K562 (cell line): ENCODE measurements at regions not wholly inside any gene's neighbourhood (a gene's known extent, or its start where the extent isn't known, plus 50 kb on each side); places are given as distances from the start of the nearest gene placed in this dataset.

Experiments used
- ATAC-seq: fragments of 200-7000 bp; cut with Tn5 transposase; 3 replicates; pipeline ENCODE4 v1.9.1; 2020; ENCODE audit warnings: moderate library complexity
- BruUV-seq: library from RNA; stranded (reverse); fragments of 400-500 nt; replicated peaks from 2 replicates; lab custom pipeline; 2021; lab: Mats Ljungman, UMichigan
- CTCF ChIA-PET: fragments of 300-600 bp; formaldehyde crosslinking; extraction: SDS; loops from one replicate; lab custom pipeline; 2021; ENCODE audit warnings: low intra/inter-chr PET ratio; lab: Yijun Ruan, JAX
- POLR2A ChIA-PET: fragments of 300-600, 350-650 bp; sonication (Branson Sonifier 250); formaldehyde crosslinking; extraction: SDS; loops from one replicate; lab custom pipeline; 2021; ENCODE audit warnings: antibody characterized with exemption, inconsistent platforms; lab: Yijun Ruan, JAX
- DNase-seq, 4 experiments: peaks; one replicate each; pipeline versions ENCODE4 v3.0.0 to v3.0.0-alpha.2; 2011 to 2018; ENCODE audit warnings: low spot score in 3 of 4, mixed read lengths in 3 of 4; ENCODE audit errors: extremely low read depth in 1 of 4
- FAIRE-seq: peaks from 2 replicates; lab custom pipeline; 2011; peaks lifted over from hg19 to GRCh38; lab: Jason Lieb, UNC
- H2AFZ ChIP-seq: 2 replicates; pipeline ENCODE4 v1.6.0; 2011; ENCODE audit warnings: low read depth, low read length, control low read depth, inconsistent platforms
- H3K27ac ChIP-seq: fragments of 200-600 bp; 3 replicates; pipeline ENCODE4 v1.8.0; 2011; ENCODE audit warnings: low read depth, mild to moderate bottlenecking, control low read depth, inconsistent platforms, low read length, moderate library complexity, mixed read lengths; ENCODE audit errors: extremely low read depth
- H3K27me3 ChIP-seq, 2 experiments: fragments of 300-600 bp in 1 of 2; 2 replicates in 1 of 2; 3 replicates in 1 of 2; pipeline versions ENCODE4 v1.6.0 to v1.8.0; 2011; ENCODE audit warnings: inconsistent platforms in 2 of 2, low read length in 2 of 2, mild to moderate bottlenecking in 1 of 2, mixed read lengths in 1 of 2, moderate library complexity in 1 of 2; ENCODE audit not compliant: control insufficient read depth in 2 of 2, insufficient read depth in 2 of 2
- H3K36me3 ChIP-seq: fragments of 300-600 bp; 3 replicates; pipeline ENCODE4 v1.8.0; 2011; ENCODE audit warnings: mild to moderate bottlenecking, low read length, inconsistent platforms; ENCODE audit not compliant: control insufficient read depth, insufficient read depth
- H3K4me1 ChIP-seq, 2 experiments: fragments of 200-600 bp in 1 of 2; replicated peaks in 1 of 2; 2 replicates in 1 of 2; 3 replicates in 1 of 2; pipeline versions ENCODE4 v1.5.1 to v1.8.0; 2011; ENCODE audit warnings: inconsistent platforms in 2 of 2, low read length in 2 of 2, mild to moderate bottlenecking in 1 of 2, mixed read lengths in 1 of 2, moderate library complexity in 1 of 2; ENCODE audit not compliant: control insufficient read depth in 2 of 2, insufficient read depth in 2 of 2
- H3K4me2 ChIP-seq: 2 replicates; pipeline ENCODE4 v1.6.1; 2011; ENCODE audit warnings: low read length, control low read depth, inconsistent platforms, mixed read lengths; ENCODE audit not compliant: insufficient read depth
- H3K4me3 ChIP-seq: fragments of 200-600 bp; sonication (generic), shearing (Covaris generic); 2 replicates; pipeline ENCODE4 v1.5.1; 2016; ENCODE audit warnings: control low read depth, inconsistent platforms
- H3K79me2 ChIP-seq: fragments of 200-600 bp; 3 replicates; pipeline ENCODE4 v1.8.0; 2011; ENCODE audit warnings: low read length, inconsistent platforms; ENCODE audit not compliant: control insufficient read depth, insufficient read depth
- H3K9ac ChIP-seq, 2 experiments: 2 replicates each; pipeline versions ENCODE4 v1.6.0 to v1.6.1; 2011; ENCODE audit warnings: low read depth in 2 of 2, low read length in 2 of 2, control low read depth in 1 of 2, inconsistent platforms in 1 of 2, mild to moderate bottlenecking in 1 of 2, mixed read lengths in 1 of 2; ENCODE audit not compliant: insufficient read depth in 1 of 2
- H3K9me1 ChIP-seq: one replicate; pipeline ENCODE4 v1.6.0; 2011; ENCODE audit warnings: inconsistent platforms, mild to moderate bottlenecking, low read length, moderate library complexity; ENCODE audit not compliant: control insufficient read depth, insufficient read depth
- H3K9me3 ChIP-seq: replicated peaks from 2 replicates; pipeline ENCODE4 v1.5.1; 2011; ENCODE audit warnings: low read depth, low read length, inconsistent platforms; ENCODE audit not compliant: control insufficient read depth, insufficient read depth
- H4K20me1 ChIP-seq: replicated peaks from 2 replicates; pipeline ENCODE4 v1.6.1; 2011; ENCODE audit warnings: low read length, inconsistent platforms, mixed read lengths; ENCODE audit not compliant: control insufficient read depth, insufficient read depth
- ARID1B ChIP-seq: fragments of 450-650 bp; IDR thresholded peaks from 2 replicates; pipeline ENCODE4 v1.6.1; 2016; ENCODE audit warnings: antibody characterized with exemption, mild to moderate bottlenecking, inconsistent platforms
- CREB1 ChIP-seq, 2 experiments: sonication (generic) in 1 of 2; formaldehyde crosslinking in 1 of 2; IDR thresholded peaks; 2 replicates each; pipeline versions ENCODE4 v1.6.1 to v1.8.0; 2012 to 2022; ENCODE audit warnings: inconsistent platforms in 1 of 2, mild to moderate bottlenecking in 1 of 2, missing genetic modification reagents in 1 of 2, moderate library complexity in 1 of 2
- ETV6 ChIP-seq, 3 experiments: fragments of 150-350 bp in 1 of 3; sonication (generic) in 1 of 3; formaldehyde crosslinking in 1 of 3; IDR thresholded peaks; 2 replicates each; pipeline versions ENCODE4 v1.6.1 to v1.8.0; 2014 to 2022; ENCODE audit warnings: borderline replicate concordance in 2 of 3, low read depth in 2 of 3, antibody characterized with exemption in 1 of 3, low read length in 1 of 3, mild to moderate bottlenecking in 1 of 3, missing genetic modification reagents in 1 of 3
- MBD2 ChIP-seq: sonication (generic); IDR thresholded peaks from 2 replicates; pipeline ENCODE4 v1.6.1; 2016; ENCODE audit warnings: low read depth, borderline replicate concordance
- MYBL2 ChIP-seq, 2 experiments: fragments of 450-650 bp in 1 of 2; sonication (generic) in 1 of 2; formaldehyde crosslinking in 1 of 2; IDR thresholded peaks; 2 replicates each; pipeline versions ENCODE4 v1.6.1 to v1.8.1; 2017 to 2022; ENCODE audit warnings: borderline replicate concordance in 1 of 2, inconsistent platforms in 1 of 2, low read depth in 1 of 2, mild to moderate bottlenecking in 1 of 2, missing genetic modification reagents in 1 of 2, moderate library complexity in 1 of 2
- SIRT6 ChIP-seq: IDR thresholded peaks from one replicate; pipeline ENCODE4 v1.6.1; 2012; ENCODE audit warnings: low read depth, mild to moderate bottlenecking, control low read depth, inconsistent platforms, low read length, moderate library complexity
- TFAP4 ChIP-seq: sonication (generic); formaldehyde crosslinking; IDR thresholded peaks from 2 replicates; pipeline ENCODE4 v1.8.0; 2022; ENCODE audit warnings: missing genetic modification reagents, mild to moderate bottlenecking, moderate library complexity, borderline replicate concordance
- ZNF175 ChIP-seq: fragments of 200-800 bp; sonication (Bioruptor generic); IDR thresholded peaks from 2 replicates; pipeline ENCODE4 v1.6.1; 2016; ENCODE audit warnings: low read depth, mild to moderate bottlenecking, missing genetic modification characterization, missing compliant biosample characterization
- ZNF217 ChIP-seq: sonication (generic); formaldehyde crosslinking; IDR thresholded peaks from 2 replicates; pipeline ENCODE4 v1.8.0; 2022; ENCODE audit warnings: mild to moderate bottlenecking, missing genetic modification reagents
- ZNF232 ChIP-seq: sonication (generic); formaldehyde crosslinking; IDR thresholded peaks from 2 replicates; pipeline ENCODE4 v1.8.0; 2022; ENCODE audit warnings: mild to moderate bottlenecking, missing genetic modification reagents
- ZNF561 ChIP-seq: fragments of 450-650 bp; formaldehyde crosslinking; conservative IDR thresholded peaks from 2 replicates; pipeline ENCODE4 v1.4.0; 2020; ENCODE audit warnings: mild to moderate bottlenecking, moderate library complexity
- ZNF707 ChIP-seq: fragments of 250-450 bp; sonication (Bioruptor Pico); conservative IDR thresholded peaks from 2 replicates; pipeline ENCODE4 v1.8.0; 2022; ENCODE audit warnings: inconsistent platforms, mild to moderate bottlenecking, moderate library complexity
- ZSCAN29 ChIP-seq: fragments of 450-650 bp; IDR thresholded peaks from 2 replicates; pipeline ENCODE4 v1.6.1; 2017
- WGBS: fragments of 100-300 bp; shearing (Covaris generic); methylation state at CpG from one replicate; pipeline ENCODE4 v1.1.6; 2016; ENCODE audit warnings: low coverage, mixed read lengths; ENCODE audit not compliant: insufficient coverage; ENCODE audit errors: missing lambda C conversion rate; 5-methylcytosine and 5-hydroxymethylcytosine counted together
- in situ Hi-C: fragments of 300-500 bp; cut with MboI; formaldehyde crosslinking; loops from 4 replicates; pipeline ENCODE4 v1.15.0; 2018; ENCODE audit warnings: inconsistent platforms, mixed read lengths
- intact Hi-C: fragments of 100-400 bp; cut with micrococcal nuclease; formaldehyde crosslinking; loops from 2 replicates; pipeline ENCODE4 v1.14.2; 2022
- TF ChIP-seq, protein P1 (sequence below): fragments of 250-450 bp; sonication (Bioruptor Pico); IDR thresholded peaks from 2 replicates; pipeline ENCODE4 v1.4.0; 2020; ENCODE audit warnings: mild to moderate bottlenecking, moderate library complexity
- TF ChIP-seq, protein P2 (sequence below): fragments of 250-450 bp; sonication (Bioruptor Pico); IDR thresholded peaks from 2 replicates; pipeline ENCODE4 v1.9.0; 2021; ENCODE audit warnings: mild to moderate bottlenecking, inconsistent platforms

- Histone ChIP-seq H3K4me1 (no peaks in the 10 kb centered on the region), H3K27ac (no peak overlapping the region), H3K4me3 (no peak overlapping the region), H3K9me1 (no peaks in the 10 kb centered on the region), H2AFZ (no peak overlapping the region), H3K4me2 (no peak overlapping the region), H3K9me3 (no peaks in the 10 kb centered on the region), H3K79me2 (no peaks in the 10 kb centered on the region), H3K36me3 (no peaks in the 10 kb centered on the region), H4K20me1 (no peaks in the 10 kb centered on the region), H3K27me3 (peaks cover 12 to 43% of the 10 kb centered on the region in 2 experiments; a peak in 4 of 5 replicates), H3K9ac (no peak overlapping the region)
- DNase-seq = no peak
- no peak for FAIRE-seq
- ChIA-PET CTCF (no interaction called here), POLR2A (no interaction called here)
- 33% methylated on average over 17 of the region's 17 CpGs for WGBS
- BruUV-seq = no TSS peak
- peak; percentile 34; the same call in 2 of the 3 replicates for ATAC-seq
- intact Hi-C loops (no loop called here), in situ Hi-C loops (no loop called here)
- TF ChIP-seq MBD2 = no peak
- no peak for TF ChIP-seq ARID1B
- TF ChIP-seq, protein P1, sequence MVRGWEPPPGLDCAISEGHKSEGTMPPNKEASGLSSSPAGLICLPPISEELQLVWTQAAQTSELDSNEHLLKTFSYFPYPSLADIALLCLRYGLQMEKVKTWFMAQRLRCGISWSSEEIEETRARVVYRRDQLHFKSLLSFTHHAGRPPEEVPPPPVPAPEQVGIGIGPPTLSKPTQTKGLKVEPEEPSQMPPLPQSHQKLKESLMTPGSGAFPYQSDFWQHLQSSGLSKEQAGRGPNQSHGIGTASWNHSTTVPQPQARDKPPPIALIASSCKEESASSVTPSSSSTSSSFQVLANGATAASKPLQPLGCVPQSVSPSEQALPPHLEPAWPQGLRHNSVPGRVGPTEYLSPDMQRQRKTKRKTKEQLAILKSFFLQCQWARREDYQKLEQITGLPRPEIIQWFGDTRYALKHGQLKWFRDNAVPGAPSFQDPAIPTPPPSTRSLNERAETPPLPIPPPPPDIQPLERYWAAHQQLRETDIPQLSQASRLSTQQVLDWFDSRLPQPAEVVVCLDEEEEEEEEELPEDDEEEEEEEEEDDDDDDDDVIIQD (CRISPR knock-in tag) = no peak
- TF ChIP-seq, protein P2, sequence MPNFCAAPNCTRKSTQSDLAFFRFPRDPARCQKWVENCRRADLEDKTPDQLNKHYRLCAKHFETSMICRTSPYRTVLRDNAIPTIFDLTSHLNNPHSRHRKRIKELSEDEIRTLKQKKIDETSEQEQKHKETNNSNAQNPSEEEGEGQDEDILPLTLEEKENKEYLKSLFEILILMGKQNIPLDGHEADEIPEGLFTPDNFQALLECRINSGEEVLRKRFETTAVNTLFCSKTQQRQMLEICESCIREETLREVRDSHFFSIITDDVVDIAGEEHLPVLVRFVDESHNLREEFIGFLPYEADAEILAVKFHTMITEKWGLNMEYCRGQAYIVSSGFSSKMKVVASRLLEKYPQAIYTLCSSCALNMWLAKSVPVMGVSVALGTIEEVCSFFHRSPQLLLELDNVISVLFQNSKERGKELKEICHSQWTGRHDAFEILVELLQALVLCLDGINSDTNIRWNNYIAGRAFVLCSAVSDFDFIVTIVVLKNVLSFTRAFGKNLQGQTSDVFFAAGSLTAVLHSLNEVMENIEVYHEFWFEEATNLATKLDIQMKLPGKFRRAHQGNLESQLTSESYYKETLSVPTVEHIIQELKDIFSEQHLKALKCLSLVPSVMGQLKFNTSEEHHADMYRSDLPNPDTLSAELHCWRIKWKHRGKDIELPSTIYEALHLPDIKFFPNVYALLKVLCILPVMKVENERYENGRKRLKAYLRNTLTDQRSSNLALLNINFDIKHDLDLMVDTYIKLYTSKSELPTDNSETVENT = no peak
- no peak for TF ChIP-seq MYBL2 (IDR thresholded peaks at IDR 0.05; ENCODE audit: low read depth)
- no peak for TF ChIP-seq MYBL2 (CRISPR knock-in tag; IDR thresholded peaks at IDR 0.05; ENCODE audit: borderline replicate concordance)
- no peak for TF ChIP-seq SIRT6
- TF ChIP-seq CREB1 (IDR thresholded peaks at IDR 0.05) = no peak
- no peak for TF ChIP-seq CREB1 (CRISPR knock-in tag; IDR thresholded peaks at IDR 0.05)
- no peak for TF ChIP-seq ZSCAN29
- no peak for TF ChIP-seq ETV6 (IDR thresholded peaks at IDR 0.05; ENCODE audit: borderline replicate concordance in 1 of 2, low read depth in 2 of 2, low read length in 1 of 2)
- peak; percentile 94; the same call in 1 of the 2 replicates for TF ChIP-seq ETV6 (CRISPR knock-in tag; IDR thresholded peaks at IDR 0.05; ENCODE audit: borderline replicate concordance)
- TF ChIP-seq ZNF232 (CRISPR knock-in tag) = peak; percentile 96
- TF ChIP-seq ZNF217 (CRISPR knock-in tag) = peak; percentile 80
- TF ChIP-seq ZNF707 (CRISPR knock-in tag) = no peak
- no peak for TF ChIP-seq ZNF561 (CRISPR knock-in tag)
- TF ChIP-seq TFAP4 = no peak
- no peak for TF ChIP-seq ZNF175
These were observed 84.2 kb downstream of the DAPL1 start for GRCh38 chr2:158879229-158879903.
